IMR-90 (cell line): ENCODE measurements at regions not wholly inside any gene's neighbourhood (a gene's known extent, or its start where the extent isn't known, plus 50 kb on each side); places are given as distances from the start of the nearest gene placed in this dataset.

Source experiments
- ATAC-seq: fragments of 200-7000 bp; cut with Tn5 transposase; 2 replicates; pipeline ENCODE4 v1.9.1; 2020; ENCODE audit warnings: low read depth, mild to moderate bottlenecking, moderate library complexity
- BruUV-seq: library from RNA; stranded (reverse); fragments of 400-500 nt; replicated peaks from 2 replicates; lab custom pipeline; 2021; lab: Mats Ljungman, UMichigan
- CTCF ChIA-PET: fragments of 300-600 bp; formaldehyde crosslinking; extraction: SDS; loops from one replicate; lab custom pipeline; 2021; ENCODE audit warnings: antibody characterized with exemption; lab: Yijun Ruan, JAX
- POLR2A ChIA-PET: fragments of 300-600 bp; sonication (Branson Sonifier 250); formaldehyde crosslinking; loops from one replicate; lab custom pipeline; 2022; ENCODE audit warnings: antibody characterized with exemption; ENCODE audit not compliant: unreplicated experiment; lab: Charles Lee
- DNase-seq: peaks from one replicate; pipeline ENCODE4 v3.0.0; 2013
- H2AFZ ChIP-seq: replicated peaks from 2 replicates; pipeline ENCODE3; 2013; ENCODE audit warnings: low read length, mild to moderate bottlenecking; ENCODE audit not compliant: poor library complexity
- H2AK5ac ChIP-seq: 2 replicates; pipeline ENCODE4 v1.6.1; 2013; ENCODE audit warnings: low read depth, low read length, inconsistent platforms
- H2AK9ac ChIP-seq: replicated peaks from 2 replicates; pipeline ENCODE3; 2013; ENCODE audit warnings: mild to moderate bottlenecking, low read depth, low read length, moderate library complexity; ENCODE audit not compliant: poor library complexity
- H2BK120ac ChIP-seq: 2 replicates; pipeline ENCODE4 v1.6.1; 2013; ENCODE audit warnings: low read depth, low read length, inconsistent platforms
- H2BK15ac ChIP-seq: 3 replicates; pipeline ENCODE4 v1.6.1; 2013; ENCODE audit warnings: low read depth, low read length, inconsistent platforms
- H2BK20ac ChIP-seq: 2 replicates; pipeline ENCODE4 v1.6.1; 2013; ENCODE audit warnings: low read depth, mild to moderate bottlenecking, inconsistent platforms, low read length, moderate library complexity
- H2BK5ac ChIP-seq: 2 replicates; pipeline ENCODE4 v1.6.1; 2013; ENCODE audit warnings: mild to moderate bottlenecking, low read depth, low read length, inconsistent platforms; ENCODE audit not compliant: poor library complexity, severe bottlenecking
- H3K14ac ChIP-seq: replicated peaks from 2 replicates; pipeline ENCODE4 v1.6.1; 2013; ENCODE audit warnings: low read depth, low read length, inconsistent platforms
- H3K18ac ChIP-seq: 2 replicates; pipeline ENCODE4 v1.6.1; 2013; ENCODE audit warnings: low read depth, low read length, control low read depth
- H3K23ac ChIP-seq: 2 replicates; pipeline ENCODE4 v1.6.1; 2013; ENCODE audit warnings: low read depth, low read length, inconsistent platforms
- H3K27ac ChIP-seq: 2 replicates; pipeline ENCODE4 v1.5.1; 2013; ENCODE audit warnings: mild to moderate bottlenecking, control low read depth, low read length; ENCODE audit not compliant: insufficient read depth
- H3K27me3 ChIP-seq: 2 replicates; pipeline ENCODE4 v1.6.1; 2013; ENCODE audit warnings: low read length; ENCODE audit not compliant: control insufficient read depth, insufficient read depth
- H3K36me3 ChIP-seq: 2 replicates; pipeline ENCODE4 v1.6.1; 2013; ENCODE audit warnings: low read length, mixed read lengths; ENCODE audit not compliant: control insufficient read depth, insufficient read depth
- H3K4ac ChIP-seq: 2 replicates; pipeline ENCODE4 v1.6.1; 2013; ENCODE audit warnings: low read depth, low read length, inconsistent platforms
- H3K4me1 ChIP-seq: 2 replicates; pipeline ENCODE4 v1.6.1; 2013; ENCODE audit warnings: low read length, mixed read lengths; ENCODE audit not compliant: control insufficient read depth, insufficient read depth
- H3K4me2 ChIP-seq: 2 replicates; pipeline ENCODE4 v1.6.1; 2013; ENCODE audit warnings: low read depth, mild to moderate bottlenecking, control low read depth, low read length, moderate library complexity
- H3K4me3 ChIP-seq: 2 replicates; pipeline ENCODE4 v1.5.1; 2013; ENCODE audit warnings: low read depth, mild to moderate bottlenecking, control low read depth, low read length, moderate library complexity; ENCODE audit not compliant: insufficient read depth
- H3K56ac ChIP-seq: 2 replicates; pipeline ENCODE4 v1.6.1; 2013; ENCODE audit warnings: low read length, inconsistent platforms; ENCODE audit not compliant: insufficient read depth; ENCODE audit errors: extremely low read depth
- H3K79me1 ChIP-seq, 2 experiments: 2 replicates each; pipeline ENCODE4 v1.6.1; 2013; ENCODE audit warnings: low read length in 2 of 2, inconsistent platforms in 1 of 2, low read depth in 1 of 2
- H3K9ac ChIP-seq: 2 replicates; pipeline ENCODE4 v1.6.1; 2013; ENCODE audit warnings: low read depth, low read length, control low read depth
- H3K9me1 ChIP-seq: 2 replicates; pipeline ENCODE4 v1.6.1; 2013; ENCODE audit warnings: low read length, inconsistent platforms; ENCODE audit not compliant: insufficient read depth
- H3K9me3 ChIP-seq: 2 replicates; pipeline ENCODE4 v1.6.1; 2013; ENCODE audit warnings: low read length; ENCODE audit not compliant: control insufficient read depth, insufficient read depth
- H4K20me1 ChIP-seq: 2 replicates; pipeline ENCODE4 v1.6.1; 2013; ENCODE audit warnings: low read length, inconsistent platforms; ENCODE audit not compliant: insufficient read depth
- H4K5ac ChIP-seq: 2 replicates; pipeline ENCODE4 v1.6.1; 2013; ENCODE audit warnings: mild to moderate bottlenecking, low read depth, low read length, control low read depth
- H4K8ac ChIP-seq, 2 experiments: 2 replicates each; pipeline ENCODE4 v1.6.1; 2013; ENCODE audit warnings: low read depth in 2 of 2, low read length in 2 of 2, control low read depth in 1 of 2, inconsistent platforms in 1 of 2
- H4K91ac ChIP-seq: 2 replicates; pipeline ENCODE4 v1.6.1; 2013; ENCODE audit warnings: low read depth, low read length, inconsistent platforms; ENCODE audit not compliant: insufficient read depth
- BHLHE40 ChIP-seq: fragments of 150-350 bp; IDR thresholded peaks from 2 replicates; pipeline ENCODE4 v1.6.1; 2016; ENCODE audit warnings: mild to moderate bottlenecking, low read depth, low read length
- CTCF ChIP-seq: conservative IDR thresholded peaks from 2 replicates; pipeline ENCODE4 v1.5.1; 2012; ENCODE audit warnings: mild to moderate bottlenecking, low read depth, low read length, improper control_type of control experiment
- ELK1 ChIP-seq: fragments of 150-350 bp; IDR thresholded peaks from 2 replicates; pipeline ENCODE4 v1.6.1; 2016; ENCODE audit warnings: low read depth, mild to moderate bottlenecking, low read length, moderate library complexity, borderline replicate concordance
- FOS ChIP-seq: fragments of 150-350 bp; IDR thresholded peaks from 2 replicates; pipeline ENCODE4 v1.6.1; 2016; ENCODE audit warnings: low read depth, low read length
- MAZ ChIP-seq: IDR thresholded peaks from 2 replicates; pipeline ENCODE4 v1.6.1; 2012; ENCODE audit warnings: low read depth, mild to moderate bottlenecking, low read length, improper control_type of control experiment, moderate library complexity, borderline replicate concordance
- MXI1 ChIP-seq: IDR thresholded peaks from 2 replicates; pipeline ENCODE4 v1.6.1; 2012; ENCODE audit warnings: low read depth, mild to moderate bottlenecking, low read length, moderate library complexity, borderline replicate concordance
- RAD21 ChIP-seq: IDR thresholded peaks from 2 replicates; pipeline ENCODE4 v1.6.1; 2012; ENCODE audit warnings: low read length, improper control_type of control experiment
- SMC3 ChIP-seq: fragments of 150-350 bp; IDR thresholded peaks from 2 replicates; pipeline ENCODE4 v1.6.1; 2016; ENCODE audit warnings: low read depth, mild to moderate bottlenecking, antibody characterized with exemption, low read length, moderate library complexity
- USF2 ChIP-seq: fragments of 150-350 bp; IDR thresholded peaks from 2 replicates; pipeline ENCODE4 v1.6.1; 2017; ENCODE audit warnings: mild to moderate bottlenecking, antibody characterized with exemption, low read length, low read depth
- WGBS, 2 experiments: methylation state at CpG; one replicate each; pipeline versions ENCODE4 v1.1.5 to v1.1.7; 2013; ENCODE audit warnings: missing lambda C conversion rate in 2 of 2; ENCODE audit not compliant: insufficient read length in 1 of 2; ENCODE audit errors: extremely low coverage in 2 of 2; 5-methylcytosine and 5-hydroxymethylcytosine counted together
- dilution Hi-C: fragments of 300-500 bp; cut with HindIII; formaldehyde crosslinking; loops from one replicate; pipeline ENCODE4 v1.14.3; 2018; ENCODE audit warnings: low sequenced_read_pairs; ENCODE audit not compliant: unreplicated experiment
- in situ Hi-C: fragments of 300-500 bp; cut with MboI; formaldehyde crosslinking; loops from 3 replicates; pipeline ENCODE4 v1.14.3; 2019; ENCODE audit warnings: low sequenced_read_pairs, inconsistent platforms, mixed read lengths
- intact Hi-C: fragments of 100-400 bp; cut with micrococcal nuclease; formaldehyde crosslinking; loops from 2 replicates; pipeline ENCODE4 v1.10.0; 2022

- Histone ChIP-seq H2AK5ac (no peak overlapping the region), H3K4me1 (peaks cover 2% of the 10 kb centered on the region; the same call in 1 of the 2 replicates), H3K4me2 (no peak overlapping the region), H4K20me1 (no peaks in the 10 kb centered on the region), H3K23ac (no peak overlapping the region), H4K8ac (peak overlapping the region in 1 of 2 experiments; percentile 36; a peak in 2 of 4 replicates), H4K91ac (no peak overlapping the region), H3K18ac (peak overlapping the region; percentile 28; the same call in 1 of the 2 replicates), H3K4ac (no peak overlapping the region), H3K4me3 (no peak overlapping the region), H3K14ac (no peak overlapping the region), H2BK20ac (no peak overlapping the region), H3K56ac (no peak overlapping the region), H2BK5ac (no peak overlapping the region), H3K79me1 (peaks cover 10 to 35% of the 10 kb centered on the region in 2 experiments; a peak in 3 of 4 replicates), H2AFZ (no peak overlapping the region), H3K9me1 (no peaks in the 10 kb centered on the region), H3K9ac (no peak overlapping the region), H3K27me3 (no peaks in the 10 kb centered on the region), H3K36me3 (no peaks in the 10 kb centered on the region), H2BK120ac (no peak overlapping the region), H3K9me3 (no peaks in the 10 kb centered on the region), H4K5ac (peak overlapping the region; percentile 91; the same call in 1 of the 2 replicates), H3K27ac (no peak overlapping the region), H2BK15ac (no peak overlapping the region), H2AK9ac (no peak overlapping the region)
- POLR2A ChIA-PET, result no interaction called here
- ATAC-seq (no peak), DNase-seq (no peak)
- no TSS peak for BruUV-seq
- intact Hi-C loops (no loop called here), dilution Hi-C loops (no loop called here), in situ Hi-C loops (loop anchor here (25.0 kb wide), 2 partner anchors 493 to 843 kb away; no protein-coding TSS in a partner anchor)
- CTCF ChIA-PET, result no interaction called here
- TF ChIP-seq USF2 (no peak), ELK1 (no peak), CTCF (no peak), BHLHE40 (no peak), MXI1 (no peak), MAZ (no peak), SMC3 (no peak), FOS (no peak), RAD21 (no peak)
- 80% methylated on average over 2 of the region's 10 CpGs; no CpG with 5 or more reads in 1 of the 2 experiments for WGBS, 2 experiments
Observed at GRCh38 chr10:4755286-4755989, 70.6 kb upstream of the AKR1E2 start.
